Naive thymus-derived CD8-positive, alpha-beta T cell (primary cell): ENCODE measurements at regions not wholly inside any gene's neighbourhood (a gene's known extent, or its start where the extent isn't known, plus 50 kb on each side); places are given as distances from the start of the nearest gene placed in this dataset.
A peak's percentile ranks its signal among the peaks of the same experiment; 100 is the strongest.

Source experiments
- ATAC-seq, 2 donors: fragments of 150-1000 bp; cut with Tn5 transposase in 1 of 2; sonication (Bioruptor Pico), chemical (Tn5 transposase) in 1 of 2; 1 replicate in 1 of 2; 2 replicates in 1 of 2; pipeline ENCODE4 v1.10.0; 2021; ENCODE audit warnings: mild to moderate bottlenecking in 2 of 2, moderate library complexity in 2 of 2
- POLR2A ChIA-PET: fragments of 350-600 bp; sonication (Branson Sonifier 250); formaldehyde crosslinking; loops from one replicate; lab custom pipeline; 2021; ENCODE audit warnings: antibody characterized with exemption; lab: Charles Lee
- DNase-seq, 10 donors: peaks; one replicate each; pipeline versions ENCODE4 v3.0.0 to v3.0.0-alpha.2; 2020 to 2022
- H3K27ac Mint-ChIP-seq, 10 donors: one replicate each; pipeline ENCODE4 v1.8.0; 2020 to 2022; ENCODE audit warnings: mild to moderate bottlenecking in 10 of 10, mixed read lengths in 10 of 10, moderate library complexity in 4 of 10, inconsistent platforms in 1 of 10
- H3K27me3 Mint-ChIP-seq, 5 donors: one replicate each; pipeline ENCODE4 v1.8.0; 2021 to 2022; ENCODE audit warnings: mixed read lengths in 5 of 5
- H3K36me3 Mint-ChIP-seq, 3 donors: one replicate each; pipeline ENCODE4 v1.8.0; 2020 to 2022; ENCODE audit warnings: mixed read lengths in 3 of 3, mild to moderate bottlenecking in 2 of 3, inconsistent platforms in 1 of 3
- H3K4me1 Mint-ChIP-seq, 4 donors: one replicate each; pipeline ENCODE4 v1.8.0; 2021 to 2022; ENCODE audit warnings: mixed read lengths in 4 of 4
- H3K4me3 Mint-ChIP-seq, 10 donors: one replicate each; pipeline ENCODE4 v1.8.0; 2020 to 2022; ENCODE audit warnings: mild to moderate bottlenecking in 10 of 10, mixed read lengths in 10 of 10, moderate library complexity in 6 of 10, inconsistent platforms in 1 of 10
- H3K9me3 Mint-ChIP-seq, 9 donors: one replicate each; pipeline ENCODE4 v1.8.0; 2020 to 2022; ENCODE audit warnings: mixed read lengths in 9 of 9, mild to moderate bottlenecking in 3 of 9, inconsistent platforms in 1 of 9, moderate library complexity in 1 of 9

DNA sequence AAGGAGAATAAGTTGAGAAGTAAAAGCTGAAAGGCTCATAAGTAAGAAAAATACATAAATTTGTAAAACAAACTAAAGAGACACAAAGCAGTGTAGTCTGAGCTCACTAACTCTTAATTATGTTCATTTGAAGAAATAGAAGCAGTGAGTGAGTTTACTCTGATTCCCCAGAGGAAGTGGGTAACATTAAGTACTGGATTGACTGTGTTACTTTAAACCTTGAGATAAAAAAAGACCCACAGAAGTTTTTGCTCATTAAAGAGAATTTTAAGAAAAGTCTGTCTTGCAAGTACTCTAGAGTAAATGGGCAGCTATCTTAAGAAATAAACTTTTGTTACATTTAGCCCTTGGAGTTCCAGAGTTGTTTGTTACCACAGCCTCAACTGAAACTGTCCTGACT is 2466.9 kb downstream of the PCDH7 start:
- Mint-ChIP-seq H3K27ac (no peak overlapping the region), H3K27me3 (no peaks in the 10 kb centered on the region), H3K9me3 (peaks cover 2 to 25% (median 11%) of the 10 kb centered on the region in 9 donors), H3K4me3 (no peak overlapping the region), H3K36me3 (peaks cover 0 to 3% (median 0%) of the 10 kb centered on the region in 3 donors), H3K4me1 (no peaks in the 10 kb centered on the region)
- POLR2A ChIA-PET = no interaction called here
- ATAC-seq = no peak
- DNase-seq = no peak

DNA sequence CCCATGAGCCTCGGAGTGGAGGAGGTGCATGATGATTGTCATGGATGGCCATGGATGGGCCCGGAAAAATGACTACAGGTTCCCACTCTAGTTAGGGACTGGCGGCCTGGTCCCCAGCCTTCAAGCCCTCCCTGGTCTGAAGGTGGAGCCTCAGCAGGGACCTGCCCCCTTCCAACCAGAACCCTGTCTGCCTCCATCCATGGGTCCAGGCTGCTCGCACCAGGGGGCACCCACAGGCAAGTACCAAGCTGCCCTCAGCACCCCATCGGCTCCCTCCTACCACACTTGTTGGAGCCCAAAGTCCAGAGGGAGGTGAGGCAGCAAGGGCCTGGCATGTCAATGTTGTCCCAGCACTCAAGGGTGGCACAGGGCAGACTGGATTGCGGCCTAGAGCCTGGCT is 2468.6 kb downstream of the PCDH7 start:
- H3K36me3 Mint-ChIP-seq = no peaks in the 10 kb centered on the region
- no peak overlapping the region for H3K4me3 Mint-ChIP-seq
- H3K9me3 Mint-ChIP-seq = peaks cover 2 to 25% (median 4%) of the 10 kb centered on the region in 9 donors
- H3K27me3 Mint-ChIP-seq = no peaks in the 10 kb centered on the region
- H3K27ac Mint-ChIP-seq = no peak overlapping the region
- ATAC-seq = no peak
- POLR2A ChIA-PET = no interaction called here
- no peaks in the 10 kb centered on the region for H3K4me1 Mint-ChIP-seq
- peak in 1 of 10 donors; percentile 0 for DNase-seq

DNA sequence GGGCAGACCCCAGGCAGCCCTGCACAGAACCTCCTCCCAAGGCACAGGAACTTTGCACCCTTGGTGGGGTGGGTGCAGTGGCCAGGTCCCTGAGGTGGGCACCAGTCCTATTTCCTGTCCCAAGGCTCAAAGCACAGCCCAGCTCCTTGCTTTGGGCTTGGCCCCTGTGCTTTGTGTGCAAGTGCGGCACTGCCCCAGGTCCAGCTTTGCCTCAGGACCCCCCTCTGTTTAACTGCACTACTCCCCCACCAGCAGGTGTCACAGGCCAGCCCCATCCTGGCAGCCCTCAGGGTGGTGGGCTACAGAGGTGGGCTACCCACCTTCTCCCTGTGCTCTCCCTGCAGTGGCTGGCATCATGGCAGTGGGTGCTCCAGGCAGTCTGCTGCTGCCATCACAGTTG is 2469.0 kb downstream of the PCDH7 start:
- POLR2A ChIA-PET = no interaction called here
- Mint-ChIP-seq H3K27ac (no peak overlapping the region), H3K4me3 (no peak overlapping the region), H3K4me1 (no peaks in the 10 kb centered on the region), H3K27me3 (no peaks in the 10 kb centered on the region), H3K9me3 (peaks cover 1 to 24% (median 3%) of the 10 kb centered on the region in 9 donors), H3K36me3 (no peaks in the 10 kb centered on the region)
- DNase-seq (no peak), ATAC-seq (no peak)

DNA sequence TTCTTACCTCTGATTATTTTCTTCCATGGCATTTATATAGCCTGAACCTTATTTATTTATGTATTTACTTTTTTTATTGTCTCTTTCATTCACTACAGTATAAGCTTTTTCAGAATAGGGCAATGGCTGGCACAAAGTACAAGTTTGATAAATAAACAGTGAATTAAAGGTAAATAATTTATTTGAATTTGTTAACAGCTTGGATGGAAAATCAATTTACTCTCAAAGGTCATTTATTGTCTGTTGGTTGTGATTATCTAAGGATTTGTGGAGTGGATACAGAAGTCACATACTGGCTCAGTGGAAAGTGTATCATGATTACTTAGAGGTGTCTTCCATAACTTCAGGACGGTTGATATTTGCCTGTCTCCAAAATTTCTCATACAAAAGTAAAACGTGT is 2472.9 kb downstream of the PCDH7 start:
- POLR2A ChIA-PET = no interaction called here

DNA sequence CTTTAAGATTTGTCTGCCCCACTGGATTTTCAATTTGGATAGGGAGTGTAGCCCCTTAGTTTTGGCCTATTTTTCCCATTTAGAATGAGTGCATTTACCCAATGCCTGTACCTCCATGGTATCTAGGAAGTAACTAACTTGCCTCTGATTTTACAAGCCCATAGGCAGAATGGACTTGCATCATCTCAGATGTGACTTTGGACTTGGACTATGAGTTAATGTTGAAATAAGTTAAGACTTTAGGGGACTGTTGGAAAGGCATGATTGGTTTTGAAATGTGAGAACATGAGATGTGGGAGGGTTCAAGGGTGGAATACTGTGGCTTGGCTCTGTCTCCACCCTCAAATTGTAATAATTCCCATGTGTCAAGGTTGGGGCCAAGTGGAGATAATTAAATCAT is 2480.2 kb downstream of the PCDH7 start:
- Mint-ChIP-seq H3K4me1 (no peaks in the 10 kb centered on the region), H3K9me3 (peaks cover 5 to 37% (median 17%) of the 10 kb centered on the region in 9 donors), H3K27ac (no peak overlapping the region), H3K27me3 (no peaks in the 10 kb centered on the region), H3K36me3 (no peaks in the 10 kb centered on the region), H3K4me3 (no peak overlapping the region)
- no peak for ATAC-seq
- no peak for DNase-seq
- POLR2A ChIA-PET = no interaction called here

More for the DNA sequence above, 2472.9 kb downstream of the PCDH7 start:
- ATAC-seq (no peak), DNase-seq (no peak)
- H3K9me3 Mint-ChIP-seq = peaks cover 0 to 29% (median 4%) of the 10 kb centered on the region in 9 donors
- no peaks in the 10 kb centered on the region for H3K36me3 Mint-ChIP-seq
- H3K27me3 Mint-ChIP-seq = no peaks in the 10 kb centered on the region
- H3K4me1 Mint-ChIP-seq = no peaks in the 10 kb centered on the region
- no peak overlapping the region for H3K4me3 Mint-ChIP-seq
- no peak overlapping the region for H3K27ac Mint-ChIP-seq

DNA sequence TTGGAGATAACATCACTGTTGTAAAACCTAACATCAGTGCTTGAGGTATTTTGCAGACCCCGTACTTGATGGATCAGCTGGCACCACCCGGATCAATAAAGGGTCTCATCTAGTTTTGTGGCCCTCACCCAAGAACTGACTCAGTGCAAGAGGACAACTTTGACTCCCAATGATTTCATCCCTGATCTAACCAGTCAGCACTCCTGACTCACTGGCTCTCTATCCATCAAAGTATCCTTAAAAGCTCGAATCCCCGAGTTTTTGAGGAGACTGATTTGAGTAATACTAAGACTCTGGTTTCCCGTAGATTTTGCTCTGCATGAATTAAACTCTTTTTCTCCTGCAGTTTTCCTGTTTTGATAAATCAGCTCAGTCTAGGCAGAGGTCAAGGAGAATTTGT is 2498.1 kb downstream of the PCDH7 start:
- H3K27me3 Mint-ChIP-seq = no peaks in the 10 kb centered on the region
- DNase-seq = no peak
- ATAC-seq = no peak
- H3K36me3 Mint-ChIP-seq = no peaks in the 10 kb centered on the region
- peaks cover 3 to 22% (median 8%) of the 10 kb centered on the region in 9 donors for H3K9me3 Mint-ChIP-seq
- H3K4me3 Mint-ChIP-seq = no peak overlapping the region
- POLR2A ChIA-PET = no interaction called here
- no peak overlapping the region for H3K27ac Mint-ChIP-seq
- no peaks in the 10 kb centered on the region for H3K4me1 Mint-ChIP-seq

DNA sequence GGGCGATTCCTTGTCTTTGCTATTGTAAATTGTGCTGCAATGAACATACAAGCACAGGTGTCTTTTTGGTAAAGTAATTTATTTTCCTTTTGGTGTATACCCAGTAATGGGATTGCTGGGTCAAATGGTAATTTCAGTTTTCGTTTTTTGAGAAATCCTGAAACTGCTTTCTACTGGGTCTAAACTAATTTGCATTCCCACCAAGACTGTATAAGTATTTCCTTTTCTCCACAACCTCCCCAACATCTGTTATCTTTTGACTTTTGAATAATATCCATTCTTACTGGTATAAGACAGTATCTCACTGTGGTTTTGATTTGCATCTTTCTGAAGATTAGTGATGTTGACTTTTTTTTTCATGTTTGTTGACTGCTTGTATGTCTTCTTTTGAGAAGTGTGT is 2506.0 kb downstream of the PCDH7 start:
- Mint-ChIP-seq H3K27ac (no peak overlapping the region), H3K9me3 (peaks cover 0 to 21% (median 13%) of the 10 kb centered on the region in 9 donors), H3K4me1 (no peaks in the 10 kb centered on the region), H3K4me3 (no peak overlapping the region), H3K36me3 (no peaks in the 10 kb centered on the region), H3K27me3 (no peaks in the 10 kb centered on the region)
- ATAC-seq = no peak
- POLR2A ChIA-PET = no interaction called here
- no peak for DNase-seq

DNA sequence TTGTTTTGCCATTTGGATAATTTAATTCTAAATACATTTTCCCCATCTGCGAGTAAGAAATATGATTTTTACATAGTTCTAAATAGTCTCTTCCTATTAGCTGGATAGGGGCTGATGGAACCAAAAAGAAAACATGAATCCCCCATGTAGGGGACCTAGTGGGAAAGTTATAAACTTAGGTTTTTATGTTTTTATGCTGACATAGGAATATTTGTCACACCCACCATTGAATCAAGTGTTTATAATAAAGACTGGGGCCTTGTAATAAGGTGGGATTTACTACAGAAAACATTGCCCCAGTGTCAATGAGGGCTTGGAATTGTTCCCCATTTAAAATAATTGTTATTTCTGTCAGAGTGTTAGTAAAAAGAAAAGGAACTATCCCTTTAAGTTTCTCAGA is 2506.6 kb downstream of the PCDH7 start:
- ATAC-seq (no peak), DNase-seq (no peak)
- Mint-ChIP-seq H3K27ac (no peak overlapping the region), H3K36me3 (no peaks in the 10 kb centered on the region), H3K4me1 (no peaks in the 10 kb centered on the region), H3K4me3 (no peak overlapping the region), H3K9me3 (peaks cover 0 to 23% (median 10%) of the 10 kb centered on the region in 9 donors), H3K27me3 (no peaks in the 10 kb centered on the region)
- POLR2A ChIA-PET = no interaction called here

DNA sequence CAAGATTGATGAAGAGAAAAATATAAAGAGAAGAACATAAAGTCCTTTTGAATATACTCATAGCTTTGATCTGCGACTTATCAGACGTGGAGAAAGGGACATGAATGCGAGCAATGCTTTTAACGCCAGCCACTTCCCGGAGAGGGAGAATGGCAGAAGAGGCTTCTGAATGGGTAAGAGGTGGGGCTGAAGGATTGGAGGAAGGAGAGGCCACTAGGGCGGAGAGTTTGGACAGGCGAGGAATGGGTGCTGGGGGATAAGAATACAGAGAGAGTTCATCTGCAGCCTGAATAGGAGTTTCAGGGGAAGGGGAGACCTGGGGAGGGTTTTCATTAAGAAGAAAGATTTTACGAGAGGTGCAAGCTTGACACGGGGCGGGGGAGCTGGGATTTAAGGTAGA is 2534.9 kb downstream of the PCDH7 start:
- ATAC-seq = no peak

DNA sequence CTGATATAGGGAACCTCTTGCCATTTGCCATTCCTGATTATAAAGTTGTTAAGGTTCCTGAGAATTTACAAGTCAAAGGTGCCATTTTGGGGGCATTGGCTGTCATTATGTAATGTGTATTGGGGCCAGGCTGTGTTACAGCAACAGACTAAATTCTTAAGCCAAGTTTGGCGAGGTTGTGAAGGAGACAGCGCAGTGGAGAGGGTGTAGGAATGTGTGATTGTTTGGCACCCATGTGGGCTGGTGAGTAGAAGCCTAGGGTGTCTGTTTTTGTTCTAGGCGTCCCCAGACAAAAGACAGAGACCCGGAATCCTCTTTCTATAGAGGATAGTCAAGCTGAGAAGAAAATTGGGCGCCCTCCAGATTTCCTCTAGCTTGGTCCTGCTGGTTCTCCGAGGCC is 2535.3 kb downstream of the PCDH7 start:
- DNase-seq = no peak
- H3K36me3 Mint-ChIP-seq = no peaks in the 10 kb centered on the region
- POLR2A ChIA-PET = no interaction called here
- peaks cover 0 to 24% (median 7%) of the 10 kb centered on the region in 9 donors for H3K9me3 Mint-ChIP-seq
- H3K4me3 Mint-ChIP-seq = no peak overlapping the region
- H3K27ac Mint-ChIP-seq = no peak overlapping the region
- no peaks in the 10 kb centered on the region for H3K27me3 Mint-ChIP-seq
- H3K4me1 Mint-ChIP-seq = peaks cover 0 to 1% (median 0%) of the 10 kb centered on the region in 4 donors
- no peak for ATAC-seq

More for the DNA sequence above, 2534.9 kb downstream of the PCDH7 start:
- H3K36me3 Mint-ChIP-seq = no peaks in the 10 kb centered on the region
- no peak overlapping the region for H3K27ac Mint-ChIP-seq
- peaks cover 0 to 1% (median 0%) of the 10 kb centered on the region in 4 donors for H3K4me1 Mint-ChIP-seq
- POLR2A ChIA-PET = no interaction called here
- no peak for DNase-seq
- peaks cover 2 to 20% (median 7%) of the 10 kb centered on the region in 9 donors for H3K9me3 Mint-ChIP-seq
- H3K4me3 Mint-ChIP-seq = no peak overlapping the region
- H3K27me3 Mint-ChIP-seq = no peaks in the 10 kb centered on the region

DNA sequence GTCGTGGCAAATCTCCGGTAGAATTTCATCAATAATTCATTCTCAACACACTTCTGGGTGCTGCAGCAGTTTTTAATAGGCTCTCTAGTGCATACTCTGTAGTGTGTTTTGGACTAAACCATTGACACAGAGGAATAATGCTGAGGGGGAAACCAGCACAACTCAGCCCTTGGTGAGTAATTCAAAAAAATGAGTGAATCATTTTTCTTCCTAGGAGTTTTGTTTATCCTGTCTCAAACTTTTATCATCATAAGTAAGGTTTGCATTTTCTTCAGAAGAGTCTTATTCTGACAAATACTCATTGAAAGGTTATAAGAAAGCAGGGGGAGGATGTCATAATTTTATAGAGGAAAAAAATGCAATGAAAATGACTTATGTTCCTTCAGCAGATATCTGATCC is 2542.7 kb downstream of the PCDH7 start:
- POLR2A ChIA-PET = no interaction called here
- DNase-seq = no peak
- Mint-ChIP-seq H3K27ac (no peak overlapping the region), H3K4me1 (no peaks in the 10 kb centered on the region), H3K27me3 (no peaks in the 10 kb centered on the region), H3K9me3 (peaks cover 0 to 24% (median 7%) of the 10 kb centered on the region in 9 donors), H3K36me3 (no peaks in the 10 kb centered on the region), H3K4me3 (no peak overlapping the region)
- ATAC-seq = no peak

DNA sequence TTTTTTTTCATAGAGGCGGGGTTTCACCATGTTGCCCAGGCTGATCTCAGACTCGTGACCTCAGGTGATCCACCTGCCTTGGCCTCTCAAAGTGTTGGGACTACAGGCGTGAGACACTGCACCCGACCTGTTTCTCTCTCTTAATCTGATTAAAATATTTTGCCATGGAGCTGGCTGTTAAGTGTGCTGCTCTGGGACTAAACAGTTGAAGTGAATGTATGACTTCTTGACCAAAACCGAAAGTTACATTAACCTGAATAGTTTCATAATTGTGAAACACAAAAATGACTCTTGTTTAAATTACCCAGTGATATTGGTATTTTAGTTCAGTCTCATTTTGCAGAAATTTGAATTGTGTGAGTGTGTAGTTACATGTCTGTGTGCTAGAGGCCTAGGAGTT is 2548.6 kb downstream of the PCDH7 start:
- Mint-ChIP-seq H3K9me3 (peaks cover 0 to 30% (median 8%) of the 10 kb centered on the region in 9 donors), H3K4me3 (no peak overlapping the region), H3K27me3 (no peaks in the 10 kb centered on the region), H3K36me3 (no peaks in the 10 kb centered on the region), H3K27ac (no peak overlapping the region), H3K4me1 (no peaks in the 10 kb centered on the region)
- POLR2A ChIA-PET = no interaction called here
- ATAC-seq (no peak), DNase-seq (no peak)

DNA sequence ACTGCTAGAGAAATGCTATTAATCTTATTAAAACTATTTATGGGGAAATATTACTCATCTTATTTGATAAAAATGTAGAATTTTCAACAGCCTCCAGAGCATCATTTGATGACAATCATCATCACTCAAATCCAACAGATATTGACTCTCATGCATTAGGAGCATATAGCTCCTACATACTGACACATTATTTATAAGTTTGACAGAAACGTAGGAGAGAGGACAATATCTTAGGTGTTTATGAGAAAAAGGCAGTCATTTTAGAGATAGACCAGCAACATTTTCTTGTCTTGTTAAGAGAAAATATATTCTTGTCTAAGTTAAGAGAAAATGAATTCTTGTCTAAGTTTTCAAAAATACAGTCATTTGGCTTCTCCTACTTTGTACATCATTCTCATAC is 2550.2 kb downstream of the PCDH7 start:
- ATAC-seq (no peak), DNase-seq (no peak)
- H3K9me3 Mint-ChIP-seq = peaks cover 0 to 24% (median 5%) of the 10 kb centered on the region in 9 donors
- POLR2A ChIA-PET = no interaction called here
- H3K36me3 Mint-ChIP-seq = no peaks in the 10 kb centered on the region
- H3K27ac Mint-ChIP-seq = no peak overlapping the region
- no peak overlapping the region for H3K4me3 Mint-ChIP-seq
- H3K4me1 Mint-ChIP-seq = no peaks in the 10 kb centered on the region
- no peaks in the 10 kb centered on the region for H3K27me3 Mint-ChIP-seq

DNA sequence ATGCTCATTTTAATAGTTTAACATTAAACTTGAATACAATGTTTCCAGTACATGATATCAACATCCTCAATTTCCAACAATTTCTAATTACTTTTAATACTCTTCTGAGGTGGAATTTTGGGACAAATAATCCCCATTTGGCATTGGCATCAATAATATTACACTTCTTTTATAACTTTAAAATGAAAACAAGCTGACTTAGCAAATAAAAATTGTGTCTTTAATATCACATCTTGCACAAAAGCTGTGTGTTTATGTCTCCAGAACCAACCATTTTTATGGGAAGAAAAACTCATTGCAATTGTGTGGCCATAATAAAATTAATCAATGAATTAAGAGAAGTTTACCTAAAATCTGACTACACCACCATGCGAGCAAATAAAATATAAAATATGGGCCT is 2552.6 kb downstream of the PCDH7 start:
- ATAC-seq = no peak
- Mint-ChIP-seq H3K4me1 (no peaks in the 10 kb centered on the region), H3K9me3 (peaks cover 0 to 24% (median 6%) of the 10 kb centered on the region in 9 donors), H3K4me3 (no peak overlapping the region), H3K27me3 (no peaks in the 10 kb centered on the region), H3K27ac (no peak overlapping the region), H3K36me3 (no peaks in the 10 kb centered on the region)
- POLR2A ChIA-PET = no interaction called here
- DNase-seq = no peak
